Middle frontal gyrus (tissue), 1 donor: ENCODE measurements at regions not wholly inside any gene's neighbourhood (a gene's known extent, or its start where the extent isn't known, plus 50 kb on each side); places are given as distances from the start of the nearest gene placed in this dataset.
"Not testable (repeated sequence)": the region's sequence is repeated elsewhere in the genome, so short reads cannot be mapped to it uniquely, and the experiment has no call there.

ENCODE experiments used
- DNase-seq: peaks from one replicate; pipeline ENCODE4 v3.0.0-alpha.2; 2015; ENCODE audit warnings: low spot score; ENCODE audit errors: extremely low spot score

DNA sequence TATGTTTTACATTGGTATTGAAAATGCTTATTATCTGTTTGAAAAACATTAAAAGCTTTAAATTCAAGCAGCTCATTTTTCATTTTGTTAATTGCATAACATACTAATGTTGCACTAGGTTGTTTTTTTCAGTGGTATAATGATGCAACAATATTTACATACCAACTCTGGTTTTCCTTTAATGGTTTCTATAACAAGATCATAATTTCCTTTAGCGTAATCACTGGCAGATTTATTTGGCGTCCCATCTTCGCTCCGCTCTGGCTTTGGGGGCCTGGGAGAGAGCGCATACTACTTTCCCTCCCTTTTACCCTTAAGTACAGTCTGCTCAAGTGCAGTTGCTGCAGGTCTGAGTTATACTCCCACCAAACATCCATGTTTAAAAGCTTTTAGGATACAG is 574.1 kb downstream of the PRKD1 start:
- no peak for DNase-seq

DNA sequence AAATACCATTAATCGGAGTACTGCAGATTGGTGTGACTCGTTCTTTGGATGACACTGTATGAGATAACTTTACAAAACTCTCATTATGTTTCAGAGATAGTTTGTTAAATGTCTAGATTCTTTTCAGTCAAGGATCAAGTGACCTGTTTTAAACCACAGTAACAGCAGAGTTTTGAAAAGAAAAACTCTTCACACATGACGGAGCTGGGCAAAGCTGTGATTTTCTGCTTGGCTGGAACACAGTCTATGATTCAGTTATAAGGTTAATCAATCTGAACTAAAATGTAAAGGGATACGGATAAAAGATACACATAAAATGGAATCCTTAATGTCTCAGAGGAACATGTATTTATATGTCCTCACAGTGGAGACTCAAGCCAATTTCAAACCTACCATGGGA is 573.2 kb downstream of the PRKD1 start:
- DNase-seq = no peak

DNA sequence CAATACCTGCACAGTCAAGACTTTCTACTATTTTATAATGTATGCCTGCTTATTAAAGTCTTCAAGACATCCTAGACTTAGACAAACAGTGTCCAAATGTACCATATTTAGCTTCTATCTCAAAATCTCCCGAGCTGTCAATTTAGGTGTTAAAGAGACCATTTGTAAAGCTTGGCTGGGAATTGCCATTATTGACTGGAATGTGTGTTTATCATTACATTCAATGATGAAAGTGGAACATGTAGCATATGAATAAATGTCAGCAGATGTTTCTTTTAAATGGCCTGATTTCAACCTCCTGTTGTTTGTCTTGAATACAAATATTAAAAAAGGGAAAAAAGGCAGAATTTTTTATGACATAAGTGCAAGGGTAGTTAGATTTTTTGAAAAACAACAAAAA is 572.3 kb downstream of the PRKD1 start:
- DNase-seq = no peak

DNA sequence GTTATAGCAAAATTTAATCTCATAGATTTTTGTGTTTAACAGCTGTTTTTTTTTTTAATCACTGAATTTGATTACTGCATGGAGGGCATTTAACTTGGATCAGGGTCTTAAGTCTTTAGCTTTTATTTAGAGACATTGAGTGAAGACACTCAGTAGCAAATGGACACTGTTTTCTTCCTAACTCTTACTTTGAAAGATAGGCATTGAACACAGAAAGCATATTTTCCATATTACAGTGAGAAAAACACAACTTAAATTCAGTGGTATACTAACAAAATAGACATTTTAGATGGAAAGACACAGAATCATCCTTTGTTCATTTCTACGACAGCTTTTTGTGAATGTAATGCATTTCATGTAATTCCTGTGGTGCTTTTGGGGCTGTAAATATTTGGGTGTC is 571.8 kb downstream of the PRKD1 start:
- no peak for DNase-seq

DNA sequence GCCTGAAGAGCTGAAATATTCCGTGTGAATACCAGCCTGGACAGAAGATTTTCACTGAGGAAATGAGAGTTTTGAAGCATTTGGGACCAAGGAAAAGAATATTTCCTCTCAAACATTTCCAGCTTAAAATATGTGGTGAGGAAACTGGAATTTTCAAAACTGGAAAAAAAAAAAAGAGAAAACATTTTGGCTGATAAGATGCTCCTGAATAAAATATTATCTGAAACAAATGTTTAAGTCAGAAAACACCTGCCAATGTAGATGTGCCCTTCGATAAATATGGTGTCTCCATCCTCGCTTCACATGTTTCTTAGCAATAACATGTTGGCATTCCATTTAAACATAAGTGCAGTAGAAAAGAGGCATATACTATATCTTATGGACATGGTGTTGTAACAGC is 567.0 kb downstream of the PRKD1 start:
- no peak for DNase-seq

DNA sequence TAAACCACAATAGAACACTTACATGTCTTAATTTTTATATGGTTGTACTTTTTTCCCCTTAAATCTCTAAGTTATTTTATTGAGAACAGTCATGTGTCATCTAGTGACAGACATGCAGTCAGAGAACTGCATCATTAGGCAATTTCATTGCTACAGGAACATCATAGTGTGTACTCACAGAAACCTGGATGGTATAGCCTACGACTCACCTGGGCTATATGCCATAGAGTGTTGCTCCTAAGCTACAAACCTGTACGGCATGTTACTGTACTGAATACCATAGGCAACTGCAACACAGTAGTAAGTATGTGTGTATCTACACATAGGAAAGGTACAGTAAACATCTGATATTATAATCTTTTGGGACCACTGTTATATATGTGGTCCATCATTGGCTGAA is 557.6 kb downstream of the PRKD1 start:
- no peak for DNase-seq

DNA sequence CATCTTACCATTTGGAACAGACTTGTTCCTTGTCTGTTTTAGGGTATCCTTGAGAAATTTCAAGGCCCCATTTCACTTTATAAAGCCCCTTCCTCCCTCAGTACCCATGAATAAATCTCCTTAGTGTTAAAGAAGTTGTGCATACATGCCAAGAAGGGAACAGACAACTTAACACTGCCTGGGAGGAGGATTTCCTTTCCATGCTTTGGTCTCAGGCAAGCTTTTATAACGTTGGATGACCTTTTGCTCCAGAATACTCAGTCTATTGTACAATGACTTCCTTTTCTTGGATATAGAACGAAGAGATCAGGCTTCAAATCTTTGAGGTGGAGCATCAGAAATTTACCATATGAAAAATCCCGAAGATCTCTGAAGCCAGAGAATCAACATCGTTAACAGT is 551.4 kb downstream of the PRKD1 start:
- DNase-seq = no peak

DNA sequence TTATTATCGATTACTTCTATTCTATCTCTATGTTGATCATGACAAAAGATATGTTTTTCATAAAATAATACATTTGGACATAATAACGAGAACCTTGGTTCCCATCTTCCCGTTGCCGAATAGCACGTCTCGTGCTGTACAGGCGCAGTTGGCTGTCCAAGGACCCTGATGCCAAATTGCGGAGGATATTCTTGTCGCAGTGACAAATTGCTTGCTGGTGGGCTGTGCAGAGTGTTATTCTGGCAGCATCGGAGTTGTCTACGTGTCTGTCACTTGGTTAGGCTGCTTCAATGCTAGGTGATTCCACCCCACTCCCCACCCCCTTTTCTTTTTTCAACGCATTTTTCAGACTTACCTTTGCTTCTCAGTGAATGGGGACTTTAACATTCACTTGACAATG is 546.8 kb downstream of the PRKD1 start:
- DNase-seq = no peak

DNA sequence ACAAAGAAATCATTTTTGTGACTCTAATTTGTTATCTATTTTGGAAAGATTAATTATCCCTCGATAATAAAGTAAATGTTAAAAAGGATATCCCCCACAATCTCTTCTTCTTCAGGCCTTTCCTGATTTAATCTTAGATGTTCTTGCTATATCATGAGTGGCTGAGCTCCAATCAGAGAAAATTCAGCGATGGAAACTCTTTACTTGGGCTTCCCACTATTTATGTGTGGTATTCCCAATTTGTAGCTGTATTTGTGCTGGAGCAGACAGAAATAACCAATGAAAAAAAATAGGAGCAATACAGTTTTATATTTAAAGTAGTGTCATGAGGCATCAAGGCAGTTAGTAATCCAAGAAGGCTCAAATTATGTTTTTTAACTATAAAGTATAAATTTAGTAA is 539.1 kb downstream of the PRKD1 start:
- no peak for DNase-seq

DNA sequence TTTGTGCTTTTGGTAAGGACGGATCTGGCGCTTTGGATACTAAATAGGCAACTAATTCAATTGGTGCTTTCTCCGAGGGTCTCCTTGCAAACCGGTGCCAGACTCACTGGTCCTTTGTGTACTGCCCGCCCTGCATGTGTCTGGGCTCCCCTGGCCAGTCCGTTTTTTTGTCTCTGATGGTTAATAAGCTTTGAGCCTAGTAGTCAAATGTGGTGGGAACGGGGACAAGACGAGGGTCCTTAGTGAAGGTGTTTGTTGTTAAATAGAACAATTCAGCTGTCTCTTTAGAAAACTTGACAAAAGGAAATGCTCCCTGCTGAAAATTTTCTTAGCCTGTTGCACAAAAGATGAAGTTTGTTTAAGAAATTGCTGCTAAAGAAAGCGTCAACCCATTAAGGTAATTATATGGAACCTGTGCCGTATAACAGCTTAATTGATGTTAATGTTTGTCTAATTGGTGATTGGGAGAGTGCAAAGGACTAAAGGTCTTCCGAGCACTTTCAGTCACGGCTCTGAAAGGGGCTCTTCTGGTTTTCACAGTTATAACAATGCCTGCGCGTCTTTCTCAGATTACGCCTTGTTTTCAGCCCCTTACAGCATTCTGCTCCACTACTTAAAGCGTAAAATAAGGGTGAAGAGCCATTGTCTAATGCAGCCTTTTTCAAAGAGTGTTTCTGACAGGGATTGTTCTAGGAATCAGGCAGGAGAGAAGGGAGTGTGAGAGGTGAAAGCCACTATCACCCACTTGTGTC is 537.4 kb downstream of the PRKD1 start:
- DNase-seq = no peak

DNA sequence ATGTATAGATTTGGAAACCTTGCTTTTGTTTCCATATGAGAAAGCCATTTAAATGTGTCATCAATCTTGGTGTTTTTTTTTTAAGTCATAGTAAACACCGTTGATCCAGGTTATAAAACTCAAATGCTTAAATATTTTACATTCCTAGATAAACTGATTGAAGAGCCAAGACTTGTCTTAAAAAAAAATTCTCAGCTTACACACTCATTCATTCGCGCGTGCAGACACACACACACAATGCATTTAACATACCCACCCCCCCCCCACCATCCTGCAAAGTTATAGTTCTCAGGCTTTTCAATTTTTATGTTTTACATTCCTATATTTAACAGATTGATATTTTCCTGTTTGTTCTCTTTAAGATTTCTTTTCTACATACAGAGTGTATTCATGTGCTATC is 536.4 kb downstream of the PRKD1 start:
- no peak for DNase-seq

DNA sequence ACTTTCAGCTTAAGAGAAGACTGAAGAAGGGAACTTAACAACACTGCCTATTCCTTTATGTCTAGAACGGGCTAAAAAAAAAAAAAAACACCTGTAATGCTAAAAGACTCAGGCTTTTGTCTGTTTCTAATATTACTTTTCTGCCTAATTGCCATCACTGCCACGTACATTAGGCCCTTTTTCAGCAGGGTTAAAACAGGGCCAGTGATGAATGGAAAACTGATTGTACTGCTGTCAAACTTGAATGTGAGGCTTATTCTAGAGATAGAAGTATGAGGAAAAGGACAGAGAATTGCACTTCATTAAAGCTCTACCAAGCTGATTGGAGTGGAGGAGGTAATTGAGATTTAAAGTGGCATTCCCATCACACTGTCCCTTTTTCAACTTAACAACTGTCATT is 535.8 kb downstream of the PRKD1 start:
- no peak for DNase-seq

DNA sequence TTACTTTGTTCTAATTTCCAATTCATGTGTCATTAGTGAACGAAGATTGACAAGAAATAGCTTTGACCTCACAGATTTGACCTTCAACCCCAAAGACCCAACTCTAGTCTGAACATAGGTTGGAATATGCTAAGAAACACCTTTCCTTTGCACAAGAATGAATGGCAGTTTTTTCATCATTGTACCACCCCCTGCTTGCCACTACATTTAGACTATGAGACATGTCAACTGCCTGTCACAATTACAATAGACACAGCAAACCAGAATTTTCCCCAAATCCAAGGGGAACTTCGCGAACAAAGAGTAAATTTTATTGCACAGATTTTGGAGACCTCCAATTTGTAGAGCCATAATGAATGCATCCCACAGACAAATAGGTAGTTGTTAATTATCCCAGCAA is 535.4 kb downstream of the PRKD1 start:
- DNase-seq = no peak

DNA sequence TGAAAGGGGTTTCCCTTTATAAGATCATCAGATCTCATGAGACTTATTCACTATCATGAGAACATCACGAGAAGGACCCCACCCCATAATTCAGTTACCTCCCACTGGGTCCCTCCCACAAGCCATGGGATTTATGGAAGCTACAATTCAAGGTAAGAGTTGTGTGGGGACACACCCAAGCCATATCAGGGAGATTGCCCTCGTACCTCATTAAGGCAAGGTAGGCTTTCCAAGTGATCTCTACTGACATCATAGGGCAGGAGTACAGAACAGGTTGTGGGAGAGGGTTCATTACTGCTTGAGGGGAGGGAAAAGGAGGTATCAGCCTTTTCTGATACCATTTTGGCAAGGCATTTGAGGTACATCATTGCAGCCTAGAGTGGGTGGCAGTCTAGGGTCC is 524.6 kb downstream of the PRKD1 start:
- DNase-seq = no peak

DNA sequence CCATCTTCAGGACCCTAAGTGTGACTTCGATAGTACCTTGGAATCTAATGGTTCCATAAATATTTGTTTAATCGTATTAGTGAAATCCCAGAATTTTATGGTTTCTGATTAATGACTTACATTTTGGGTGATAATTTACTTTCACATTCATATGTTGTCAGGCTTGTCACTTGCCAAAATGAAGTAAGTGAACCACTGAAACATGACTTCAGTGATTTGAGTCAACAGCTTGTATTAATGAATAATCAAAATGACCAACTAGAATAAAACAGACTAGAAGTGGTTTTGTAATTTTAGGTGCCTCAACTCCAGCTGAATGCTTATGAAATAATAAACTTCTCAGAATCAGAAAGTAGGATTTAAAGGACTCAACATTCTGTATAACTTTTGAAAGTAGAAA is 517.1 kb downstream of the PRKD1 start:
- no peak for DNase-seq

DNA sequence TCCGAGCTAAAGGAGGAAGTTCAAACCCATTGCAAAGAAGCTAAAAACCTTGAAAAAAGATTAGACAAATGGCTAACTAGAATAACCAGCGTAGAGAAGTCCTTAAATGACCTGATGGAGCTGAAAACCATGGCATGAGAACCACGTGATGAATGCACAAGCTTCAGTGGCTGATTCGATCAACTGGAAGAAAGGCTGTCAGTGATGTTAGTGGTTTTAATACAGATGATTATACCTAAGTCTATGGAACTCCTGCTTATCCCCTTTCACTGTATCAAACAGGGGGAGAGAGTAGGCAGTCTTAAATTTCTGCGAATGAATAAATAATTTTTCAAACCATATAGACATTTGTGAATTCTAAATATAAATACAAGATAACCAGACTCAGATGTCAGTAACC is 512.7 kb downstream of the PRKD1 start:
- DNase-seq = not testable (repeated sequence)

DNA sequence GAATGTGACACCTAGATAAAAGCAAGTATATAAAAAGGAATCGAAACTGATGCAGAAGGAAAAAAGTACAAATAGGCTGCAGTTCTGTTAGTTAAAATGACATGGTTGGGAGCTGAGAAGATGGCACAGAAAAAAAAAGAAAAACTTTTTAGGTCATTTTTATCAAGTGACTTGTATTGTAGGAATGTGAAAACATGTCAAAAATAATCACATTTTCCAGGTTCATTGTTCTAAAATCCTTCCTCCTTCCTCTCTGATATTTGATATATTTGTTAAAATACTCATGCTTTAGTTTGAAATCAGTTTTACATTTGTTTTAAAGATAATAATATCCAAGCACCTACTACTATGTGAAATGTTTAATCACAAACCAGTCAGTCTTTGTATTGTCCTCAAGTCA is 507.9 kb downstream of the PRKD1 start:
- no peak for DNase-seq

DNA sequence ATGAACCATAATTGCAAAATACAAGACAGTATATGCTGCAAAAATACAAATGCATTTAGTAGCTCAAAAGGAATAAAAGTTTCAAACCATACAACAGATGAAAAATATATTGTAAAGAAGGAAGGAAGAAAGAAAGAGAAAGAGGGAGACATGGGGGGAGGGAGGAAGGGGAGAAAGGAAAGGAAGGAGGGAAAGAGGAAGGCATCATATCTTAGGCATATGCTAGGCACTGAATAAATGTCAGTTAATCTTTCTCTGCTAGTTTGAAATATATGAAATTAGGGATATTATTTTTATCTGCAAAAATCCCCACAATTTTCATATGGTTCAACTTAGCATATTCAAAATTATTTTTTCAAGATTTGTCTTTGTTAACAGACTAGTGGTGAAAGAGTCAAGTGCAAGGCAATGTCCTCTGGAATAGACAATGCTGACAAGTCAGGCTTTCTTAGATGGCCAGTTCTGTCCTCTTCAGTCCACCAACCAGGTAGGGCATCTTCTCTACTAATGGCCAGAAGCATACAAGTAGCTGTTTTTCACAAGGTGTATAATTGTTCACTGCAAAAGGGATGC is 506.4 kb downstream of the PRKD1 start:
- DNase-seq = no peak

DNA sequence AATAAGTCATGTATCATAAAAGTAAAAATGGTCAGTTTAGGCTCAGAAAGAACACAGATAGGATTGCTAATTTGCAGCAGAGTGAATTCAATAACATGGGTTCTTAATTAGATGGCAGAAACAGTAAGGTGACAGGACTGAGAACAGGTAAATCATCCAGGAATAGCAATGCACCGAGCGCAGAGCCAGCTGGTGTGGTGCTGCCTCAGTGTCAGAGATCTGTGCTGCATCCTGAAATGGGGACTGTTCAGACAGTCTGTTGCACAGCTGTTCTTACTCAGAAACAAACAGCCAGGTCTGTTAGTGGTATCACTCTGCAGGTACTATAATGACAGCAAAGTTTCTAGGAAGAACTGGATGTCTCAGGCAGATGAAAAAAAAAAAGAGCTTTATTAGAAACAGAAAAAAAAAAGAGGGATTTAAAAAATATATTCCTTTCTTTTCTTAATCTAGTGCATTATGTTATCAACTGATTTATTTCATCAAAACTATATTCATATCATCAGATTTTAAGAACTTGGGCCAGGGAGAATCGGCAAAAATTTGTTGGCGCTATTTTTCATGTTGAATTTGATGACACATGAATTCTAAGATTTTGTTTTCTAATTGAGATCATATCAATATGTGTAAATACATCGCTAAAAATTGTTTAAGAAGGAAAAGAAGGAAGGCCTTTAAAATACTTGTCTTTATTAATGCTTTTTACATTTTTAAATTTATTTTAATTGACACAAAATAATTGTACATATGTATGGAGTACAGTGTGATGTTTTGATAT is 501.8 kb downstream of the PRKD1 start:
- DNase-seq = no peak

DNA sequence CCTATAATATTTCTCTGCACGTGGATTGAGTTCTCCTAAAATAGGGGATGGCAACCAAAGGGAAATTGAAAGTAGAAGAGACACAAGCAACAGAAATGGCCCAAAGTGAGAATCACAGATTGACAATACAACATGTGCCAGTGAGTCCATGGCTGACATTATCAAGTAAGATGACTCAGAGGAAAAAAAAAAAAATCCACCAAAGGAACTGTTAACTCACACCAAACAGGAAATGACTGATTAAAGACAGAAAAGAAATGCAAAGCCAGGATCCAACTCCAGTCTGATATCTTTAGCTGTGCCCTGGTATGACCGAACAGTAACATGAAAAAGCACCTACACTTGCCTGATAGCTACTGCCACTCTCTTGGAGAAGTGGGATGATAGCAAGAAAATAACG is 485.0 kb downstream of the PRKD1 start:
- DNase-seq = no peak

DNA sequence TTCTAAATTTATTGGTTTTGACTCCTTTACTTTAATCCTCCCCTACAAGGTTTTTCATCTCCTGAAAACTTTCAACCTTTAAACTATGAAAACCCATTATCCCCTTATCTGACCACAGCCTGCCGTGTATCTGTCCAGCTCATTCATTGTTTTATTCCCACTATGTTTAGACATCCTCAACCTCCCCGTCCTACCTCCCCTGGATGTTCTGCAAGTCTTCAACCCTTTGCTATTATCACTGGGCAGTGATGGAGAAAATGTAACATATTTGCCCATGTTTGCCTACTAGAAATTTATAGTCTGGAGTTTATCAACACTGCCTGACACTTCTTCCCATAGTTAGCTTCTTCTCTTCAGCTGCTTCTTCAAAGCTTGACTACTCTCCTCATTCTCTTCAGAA is 483.4 kb downstream of the PRKD1 start:
- no peak for DNase-seq

DNA sequence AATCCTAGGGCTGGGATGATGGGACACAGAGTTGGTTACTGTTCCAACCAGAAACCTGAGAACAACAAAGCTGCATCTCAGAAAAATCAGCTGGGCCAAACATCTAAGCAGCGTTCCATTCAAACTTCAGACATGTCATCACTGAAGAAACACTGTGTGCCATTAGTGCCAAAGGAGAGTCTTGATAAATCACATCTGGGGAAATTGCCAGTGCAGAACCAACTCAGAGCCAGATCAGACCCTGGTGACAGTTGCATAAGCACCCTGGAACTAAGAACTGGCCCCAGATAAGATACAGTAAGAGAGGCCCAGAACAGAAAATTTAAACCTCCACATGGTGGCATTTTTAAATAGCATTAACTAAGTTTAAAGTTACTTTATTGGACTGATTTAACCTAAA is 482.8 kb downstream of the PRKD1 start:
- DNase-seq = no peak

DNA sequence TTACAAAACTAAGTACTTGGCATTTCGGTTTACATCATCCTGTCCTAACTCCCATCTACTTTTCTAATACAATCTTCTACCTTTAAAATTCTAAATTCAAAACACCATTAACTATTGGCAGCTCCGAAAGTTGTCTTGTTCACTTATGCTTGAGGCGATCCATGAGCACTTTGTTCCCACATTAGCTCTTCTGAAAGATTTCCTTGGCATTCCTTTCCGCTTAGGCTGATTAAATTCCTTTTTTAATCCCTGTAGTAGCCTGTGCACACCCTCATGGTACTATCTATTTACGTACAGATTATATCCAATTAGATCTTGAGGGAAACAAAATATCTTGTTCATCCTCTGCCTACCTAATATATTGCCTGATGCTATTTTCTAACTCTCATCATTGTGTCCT is 480.7 kb downstream of the PRKD1 start:
- no peak for DNase-seq
